Neural crest cell (in vitro differentiated cells): ENCODE measurements at regions not wholly inside any gene's neighbourhood (a gene's known extent, or its start where the extent isn't known, plus 50 kb on each side); places are given as distances from the start of the nearest gene placed in this dataset.

Source experiments
- DNase-seq: peaks from one replicate; pipeline ENCODE4 v3.0.0; 2021; ENCODE audit warnings: low read depth, mixed read lengths, low spot score
- H3K27ac Mint-ChIP-seq: one replicate; pipeline ENCODE4 v1.8.0; 2021; ENCODE audit warnings: mild to moderate bottlenecking, mixed read lengths; ENCODE audit not compliant: unreplicated experiment
- H3K27me3 Mint-ChIP-seq: 2 replicates; pipeline ENCODE4 v1.8.0; 2021; ENCODE audit warnings: low read depth, mild to moderate bottlenecking, mixed read lengths
- H3K36me3 Mint-ChIP-seq: 2 replicates; pipeline ENCODE4 v1.8.0; 2021; ENCODE audit warnings: low read depth, mild to moderate bottlenecking, mixed read lengths
- H3K4me1 Mint-ChIP-seq: 2 replicates; pipeline ENCODE4 v1.8.0; 2021; ENCODE audit warnings: mixed read lengths
- H3K4me3 Mint-ChIP-seq: one replicate; pipeline ENCODE4 v1.8.0; 2021; ENCODE audit warnings: mild to moderate bottlenecking, mixed read lengths
- H3K9me3 Mint-ChIP-seq: 2 replicates; pipeline ENCODE4 v1.8.0; 2021; ENCODE audit warnings: mixed read lengths
- CTCF ChIP-seq: fragments of 200-600 bp; sonication (generic); conservative IDR thresholded peaks from 2 replicates; pipeline ENCODE4 v1.5.0; 2021; ENCODE audit warnings: antibody characterized with exemption, mild to moderate bottlenecking

- no peak overlapping the region for H3K27ac Mint-ChIP-seq
- no peaks in the 10 kb centered on the region for H3K9me3 Mint-ChIP-seq
- no peak overlapping the region for H3K4me3 Mint-ChIP-seq
- no peaks in the 10 kb centered on the region for H3K4me1 Mint-ChIP-seq
- H3K27me3 Mint-ChIP-seq, result no peaks in the 10 kb centered on the region
- no peak for DNase-seq
- TF ChIP-seq CTCF, result no peak
- no peaks in the 10 kb centered on the region for H3K36me3 Mint-ChIP-seq
Measured at GRCh38 chr4:145279122-145279960, 99.0 kb upstream of the OTUD4 start.

- H3K27ac Mint-ChIP-seq, result no peak overlapping the region
- H3K4me3 Mint-ChIP-seq, result no peak overlapping the region
- H3K9me3 Mint-ChIP-seq, result no peaks in the 10 kb centered on the region
- no peak for TF ChIP-seq CTCF
- no peaks in the 10 kb centered on the region for H3K27me3 Mint-ChIP-seq
- H3K36me3 Mint-ChIP-seq, result no peaks in the 10 kb centered on the region
- no peaks in the 10 kb centered on the region for H3K4me1 Mint-ChIP-seq
- DNase-seq, result no peak
Measured at GRCh38 chr4:145278341-145279121, 98.1 kb upstream of the OTUD4 start.

GRCh38 chr4:145277011-145277410, 96.6 kb upstream of the OTUD4 start:
- Mint-ChIP-seq H3K9me3 (no peaks in the 10 kb centered on the region), H3K36me3 (no peaks in the 10 kb centered on the region), H3K27me3 (no peaks in the 10 kb centered on the region), H3K4me1 (no peaks in the 10 kb centered on the region), H3K27ac (no peak overlapping the region), H3K4me3 (no peak overlapping the region)
- no peak for TF ChIP-seq CTCF
- DNase-seq, result no peak

DNA sequence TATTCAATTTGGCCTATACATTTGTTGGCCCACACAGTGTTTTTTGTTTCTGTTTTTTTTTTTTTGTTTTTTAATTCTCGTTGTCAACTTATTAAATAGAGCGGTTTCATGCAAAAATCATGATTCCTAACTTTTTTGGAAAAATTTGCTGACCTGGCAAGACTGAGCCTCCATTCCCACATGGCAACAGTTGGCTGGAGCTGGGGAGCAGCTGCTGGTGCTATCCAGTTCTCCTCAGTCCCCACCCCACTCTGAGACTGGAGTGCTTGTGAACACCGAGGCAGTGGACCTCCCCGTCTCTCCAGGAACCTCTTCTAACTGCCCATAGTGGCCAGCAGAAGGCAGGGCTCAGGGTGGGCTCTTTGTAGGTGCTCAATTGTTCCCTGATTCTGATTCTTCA, 95.7 kb upstream of the OTUD4 start:
- no peak for DNase-seq
- Mint-ChIP-seq H3K9me3 (no peaks in the 10 kb centered on the region), H3K27ac (no peak overlapping the region)

GRCh38 chr4:145271194-145271593, 90.8 kb upstream of the OTUD4 start:
- no peak for TF ChIP-seq CTCF
- no peak overlapping the region for H3K4me3 Mint-ChIP-seq
- H3K9me3 Mint-ChIP-seq, result no peaks in the 10 kb centered on the region
- H3K27ac Mint-ChIP-seq, result no peak overlapping the region
- H3K4me1 Mint-ChIP-seq, result no peaks in the 10 kb centered on the region
- no peaks in the 10 kb centered on the region for H3K36me3 Mint-ChIP-seq
- H3K27me3 Mint-ChIP-seq, result no peaks in the 10 kb centered on the region
- DNase-seq, result no peak

More for the DNA sequence above, 95.7 kb upstream of the OTUD4 start:
- Mint-ChIP-seq H3K4me3 (no peak overlapping the region), H3K27me3 (no peaks in the 10 kb centered on the region), H3K36me3 (no peaks in the 10 kb centered on the region), H3K4me1 (no peaks in the 10 kb centered on the region)
- TF ChIP-seq CTCF, result no peak
